SW480 (cell line): ENCODE measurements at regions not wholly inside any gene's neighbourhood (a gene's known extent, or its start where the extent isn't known, plus 50 kb on each side); places are given as distances from the start of the nearest gene placed in this dataset.

Experiments used
- DNase-seq: peaks from one replicate; pipeline ENCODE4 v3.0.0-alpha.2; 2016; ENCODE audit warnings: low spot score

GRCh38 chr6:48818052-48818412 lies 645.0 kb downstream of the MMUT start:
- DNase-seq: no peak

GRCh38 chr6:48817333-48818051 lies 645.6 kb downstream of the MMUT start:
- DNase-seq: no peak

- no peak for DNase-seq
Measured at GRCh38 chr6:48814957-48815356, 648.1 kb downstream of the MMUT start.

GRCh38 chr6:48813836-48814235 lies 649.2 kb downstream of the MMUT start:
- DNase-seq: no peak

GRCh38 chr6:48809700-48810099 lies 653.4 kb downstream of the MMUT start:
- no peak for DNase-seq

GRCh38 chr6:48809245-48809644 lies 653.8 kb downstream of the MMUT start:
- DNase-seq: no peak

GRCh38 chr6:48798296-48798695 lies 664.8 kb downstream of the MMUT start:
- DNase-seq: no peak

- DNase-seq: no peak
Measured at GRCh38 chr6:48782225-48782624, 671.2 kb upstream of the PTCHD4 start.

GRCh38 chr6:48777411-48777810 lies 666.4 kb upstream of the PTCHD4 start:
- no peak for DNase-seq

GRCh38 chr6:48775157-48775556 lies 664.2 kb upstream of the PTCHD4 start:
- DNase-seq: no peak

GRCh38 chr6:48774276-48774675 lies 663.3 kb upstream of the PTCHD4 start:
- DNase-seq: no peak

- DNase-seq: peak; percentile 6
Measured at GRCh38 chr6:48766349-48766748, 655.4 kb upstream of the PTCHD4 start.

GRCh38 chr6:48765352-48765961 lies 654.5 kb upstream of the PTCHD4 start:
- DNase-seq: peak; percentile 32

GRCh38 chr6:48764286-48765044 lies 653.5 kb upstream of the PTCHD4 start:
- DNase-seq: no peak

GRCh38 chr6:48757661-48758060 lies 646.7 kb upstream of the PTCHD4 start:
- DNase-seq: no peak

- DNase-seq: no peak
Measured at GRCh38 chr6:48755315-48755714, 644.3 kb upstream of the PTCHD4 start.

GRCh38 chr6:48754641-48755040 lies 643.6 kb upstream of the PTCHD4 start:
- DNase-seq: no peak

- DNase-seq: no peak
Measured at GRCh38 chr6:48750861-48751260, 639.9 kb upstream of the PTCHD4 start.

GRCh38 chr6:48747471-48747870 lies 636.5 kb upstream of the PTCHD4 start:
- DNase-seq: no peak

- no peak for DNase-seq
Measured at GRCh38 chr6:48747040-48747439, 636.0 kb upstream of the PTCHD4 start.

- no peak for DNase-seq
Measured at GRCh38 chr6:48744948-48745347, 634.0 kb upstream of the PTCHD4 start.

GRCh38 chr6:48743738-48744137 lies 632.7 kb upstream of the PTCHD4 start:
- no peak for DNase-seq

GRCh38 chr6:48736501-48737206 lies 625.7 kb upstream of the PTCHD4 start:
- no peak for DNase-seq
